HL-60 (cell line): ENCODE measurements at regions not wholly inside any gene's neighbourhood (a gene's known extent, or its start where the extent isn't known, plus 50 kb on each side); places are given as distances from the start of the nearest gene placed in this dataset.

Experiments
- CTCF ChIP-seq: IDR thresholded peaks from one replicate; pipeline ENCODE4 v1.5.1; 2011; ENCODE audit warnings: low read length, control low read depth, inconsistent platforms; ENCODE audit not compliant: insufficient read depth
- POLR2AphosphoS5 ChIP-seq: IDR thresholded peaks from 2 replicates; pipeline ENCODE4 v1.6.1; 2012; ENCODE audit warnings: low read depth
- REST ChIP-seq: IDR thresholded peaks from 2 replicates; pipeline ENCODE4 v1.6.1; 2012; ENCODE audit warnings: low read depth; ENCODE audit not compliant: insufficient replicate concordance

GRCh38 chr11:106152824-106153223 is 75.4 kb downstream of the AASDHPPT start:
- no peak for TF ChIP-seq CTCF
- no peak for TF ChIP-seq POLR2AphosphoS5
- no peak for TF ChIP-seq REST
